Dedifferentiated amniotic fluid mesenchymal stem cell (primary cell): ENCODE measurements at regions not wholly inside any gene's neighbourhood (a gene's known extent, or its start where the extent isn't known, plus 50 kb on each side); places are given as distances from the start of the nearest gene placed in this dataset.
"Not testable (repeated sequence)": the region's sequence is repeated elsewhere in the genome, so short reads cannot be mapped to it uniquely, and the experiment has no call there.

Source experiments
- DNase-seq: peaks from one replicate; pipeline ENCODE4 v3.0.0-alpha.2; 2016; ENCODE audit errors: extremely low spot score

- no peak for DNase-seq
Observed at GRCh38 chr1:8228253-8228652, 89.7 kb upstream of the SLC45A1 start.

DNA sequence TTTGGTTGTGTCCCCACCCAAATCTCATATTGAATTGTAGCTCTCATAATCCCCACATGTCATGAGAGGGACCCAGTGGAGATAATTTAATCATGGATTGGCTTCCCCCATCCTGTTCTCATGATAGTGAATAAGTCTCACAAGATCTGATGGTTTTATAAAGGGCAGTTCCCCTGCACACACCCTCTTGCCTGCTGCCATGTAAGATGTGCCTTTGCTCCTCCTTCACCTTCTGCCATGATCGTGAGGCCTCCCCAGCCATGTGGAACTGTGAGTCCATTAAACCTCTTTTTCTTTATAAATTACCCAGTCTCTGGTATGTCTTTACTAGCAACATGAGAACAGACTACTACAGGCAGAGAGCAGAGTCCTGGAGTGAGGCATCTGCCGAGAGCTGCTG, 90.2 kb upstream of the SLC45A1 start:
- not testable (repeated sequence) for DNase-seq

GRCh38 chr1:8226747-8227146, 91.2 kb upstream of the SLC45A1 start:
- no peak for DNase-seq

DNA sequence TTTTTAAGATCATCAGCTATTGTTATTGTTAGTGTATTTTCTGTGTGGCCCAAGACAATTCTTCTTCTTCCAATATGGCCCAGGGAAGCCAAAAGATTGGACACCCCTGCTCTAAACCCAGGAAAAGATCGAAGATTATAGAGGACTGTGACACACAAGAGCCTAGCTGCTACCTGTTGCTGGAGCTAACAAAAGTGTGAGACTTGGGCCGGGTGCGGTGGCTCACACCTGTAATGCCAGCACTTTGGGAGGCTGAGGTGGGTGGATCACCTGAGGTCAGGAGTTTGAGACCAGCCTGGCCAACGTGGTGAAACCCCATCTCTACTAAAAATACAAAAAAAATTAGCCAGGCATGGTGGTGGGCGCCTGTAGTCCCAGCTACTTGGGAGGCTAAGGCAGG, 91.9 kb upstream of the SLC45A1 start:
- DNase-seq: not testable (repeated sequence)

- no peak for DNase-seq
Observed at GRCh38 chr1:8223526-8223925, 94.4 kb upstream of the SLC45A1 start.

DNA sequence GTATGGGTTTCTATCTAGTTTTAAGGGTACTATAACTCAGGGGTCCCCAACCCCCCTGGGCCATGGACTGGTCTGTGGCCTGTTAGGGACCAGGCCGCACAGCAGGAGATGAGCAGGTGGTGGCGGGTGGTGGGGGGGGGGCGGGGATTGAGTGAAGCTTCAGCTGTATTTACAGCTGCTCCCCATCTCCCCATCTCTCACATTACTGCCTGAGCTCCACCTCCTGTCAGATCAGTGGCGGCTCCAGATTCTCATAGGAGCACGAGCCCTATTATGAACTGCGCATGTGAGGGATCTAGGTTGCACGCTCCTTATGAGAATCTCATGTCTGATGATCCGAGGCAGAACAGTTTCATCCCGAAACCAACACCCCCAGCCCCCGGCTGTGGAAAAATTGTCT, 95.1 kb upstream of the SLC45A1 start:
- no peak for DNase-seq

DNA sequence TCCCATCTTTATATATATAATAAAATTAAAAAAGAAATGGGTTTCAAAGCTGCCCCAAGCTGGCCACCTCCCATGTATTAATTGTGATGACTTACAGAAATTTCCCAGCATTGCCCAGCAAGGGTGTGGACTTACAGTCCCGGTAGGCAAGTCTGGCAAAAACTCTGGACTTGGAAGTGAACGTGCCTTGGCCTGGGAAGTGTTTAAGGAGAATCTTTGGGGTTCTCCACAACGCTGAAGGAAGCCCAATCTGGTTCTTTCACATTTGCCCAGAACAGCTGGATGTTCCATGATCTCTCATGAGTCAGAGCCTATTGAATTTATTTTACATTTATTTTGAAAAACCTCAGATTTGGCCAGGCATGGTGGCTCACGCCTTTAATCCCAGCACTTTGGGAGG, 98.4 kb upstream of the SLC45A1 start:
- DNase-seq: no peak

- DNase-seq: no peak
Observed at GRCh38 chr1:8218351-8219092, 99.4 kb upstream of the SLC45A1 start.

- DNase-seq: no peak
Observed at GRCh38 chr1:8217809-8218208, 100.1 kb upstream of the SLC45A1 start.

- DNase-seq: no peak
Observed at GRCh38 chr1:8217011-8217711, 100.8 kb upstream of the SLC45A1 start.

GRCh38 chr1:8216005-8216404, 101.9 kb upstream of the SLC45A1 start:
- DNase-seq: no peak

DNA sequence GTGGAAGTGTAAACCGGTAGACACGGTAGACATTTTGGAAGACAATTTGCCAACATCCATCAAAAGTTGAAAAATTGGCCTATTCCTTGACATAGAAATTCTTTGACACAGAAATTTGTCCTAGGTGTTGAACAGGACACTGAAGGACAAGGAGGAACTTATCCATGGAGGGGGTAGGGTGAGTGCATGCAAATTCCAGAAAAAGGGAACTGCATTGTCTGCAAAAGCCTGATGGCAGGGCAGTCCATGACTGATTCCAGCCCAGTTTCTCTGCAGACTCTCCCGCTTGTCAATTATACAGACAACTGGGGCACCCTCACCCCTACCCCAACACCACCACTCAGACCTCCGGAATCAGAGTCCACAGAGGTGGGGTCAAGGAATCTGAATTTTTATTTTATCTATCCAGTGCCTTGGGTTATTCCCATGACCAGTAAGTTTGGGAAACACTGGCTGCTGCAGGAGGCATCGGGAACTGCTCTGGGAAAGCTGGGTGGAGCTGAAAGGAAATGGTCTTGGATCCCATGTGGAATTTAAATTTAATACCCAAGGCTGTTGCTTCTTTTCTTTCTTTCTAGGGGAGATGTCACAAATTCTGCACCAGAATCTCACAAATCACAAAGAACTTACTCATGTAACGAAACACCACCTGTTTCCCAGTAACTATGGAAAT, 103.3 kb upstream of the SLC45A1 start:
- DNase-seq: no peak

DNA sequence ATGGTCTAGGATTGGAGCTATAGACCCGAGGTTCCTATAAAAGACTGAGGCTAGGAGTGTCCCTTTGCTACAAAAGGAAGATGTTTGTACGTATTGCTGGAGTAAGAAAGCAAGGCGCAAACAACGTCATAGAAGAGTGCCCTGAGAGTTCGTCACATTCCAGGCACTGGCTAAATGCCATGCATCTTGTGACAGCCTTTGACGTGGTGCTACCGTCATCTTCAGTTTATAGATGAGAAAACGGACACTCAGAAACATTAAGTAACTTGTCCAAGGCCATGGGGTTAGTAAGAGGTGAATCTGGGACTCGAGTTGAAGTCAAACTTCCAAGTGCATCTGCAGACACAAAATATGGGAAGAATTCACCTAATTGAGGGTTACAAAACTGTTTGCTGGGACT, 104.2 kb upstream of the SLC45A1 start:
- DNase-seq: no peak

DNA sequence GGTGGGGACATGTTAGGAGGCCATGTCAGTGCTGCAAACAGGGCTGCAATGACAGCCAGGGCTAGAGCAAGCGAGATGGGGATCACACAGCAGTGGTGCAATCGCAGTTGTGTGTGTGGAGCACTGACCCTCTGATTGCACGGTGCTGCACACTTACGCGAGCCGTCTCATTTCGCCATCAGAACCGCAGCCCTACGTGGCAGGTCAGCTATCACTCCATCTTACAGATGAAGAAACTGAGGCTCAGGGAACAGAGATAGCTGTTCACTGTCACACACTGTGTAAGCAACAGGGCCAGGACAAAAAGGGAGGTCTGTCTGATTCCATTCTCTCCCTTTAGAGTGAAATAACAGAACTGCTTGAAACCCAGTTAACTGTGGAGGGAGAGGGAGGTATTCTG, 104.8 kb upstream of the SLC45A1 start:
- DNase-seq: no peak

GRCh38 chr1:8212580-8213031, 105.3 kb upstream of the SLC45A1 start:
- no peak for DNase-seq

- DNase-seq: peak; percentile 99
Observed at GRCh38 chr1:8211883-8212579, 105.9 kb upstream of the SLC45A1 start.

DNA sequence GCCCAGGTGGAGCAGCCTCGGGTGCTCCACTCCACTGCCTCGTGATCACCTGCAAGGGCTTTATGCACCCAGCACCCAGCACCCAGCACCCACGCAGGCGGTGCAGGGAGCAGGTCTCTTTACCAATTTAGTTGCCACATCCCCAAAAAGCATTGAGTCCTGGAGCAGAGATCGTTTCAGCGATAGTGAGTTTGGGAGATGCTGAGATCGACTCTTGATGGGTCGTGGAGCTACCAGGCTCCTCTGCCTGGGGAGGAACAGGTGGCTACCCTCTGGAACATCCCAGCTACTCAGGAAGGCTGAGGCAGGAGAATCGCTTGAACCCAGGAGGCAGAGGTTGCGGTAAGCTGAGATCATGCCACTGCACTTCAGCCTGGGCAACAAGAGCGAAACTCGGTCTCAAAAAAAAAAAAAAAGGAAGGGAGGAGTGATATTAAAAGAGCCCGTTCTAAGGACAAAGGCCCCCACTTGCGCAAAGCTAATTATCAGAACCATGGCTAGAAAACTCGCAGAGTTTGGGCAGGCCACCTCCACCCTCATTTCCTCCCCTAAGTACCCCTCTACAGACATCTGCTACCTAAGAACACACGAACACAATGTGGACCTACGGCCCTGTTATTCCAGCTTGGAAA, 106.5 kb upstream of the SLC45A1 start:
- DNase-seq: no peak

DNA sequence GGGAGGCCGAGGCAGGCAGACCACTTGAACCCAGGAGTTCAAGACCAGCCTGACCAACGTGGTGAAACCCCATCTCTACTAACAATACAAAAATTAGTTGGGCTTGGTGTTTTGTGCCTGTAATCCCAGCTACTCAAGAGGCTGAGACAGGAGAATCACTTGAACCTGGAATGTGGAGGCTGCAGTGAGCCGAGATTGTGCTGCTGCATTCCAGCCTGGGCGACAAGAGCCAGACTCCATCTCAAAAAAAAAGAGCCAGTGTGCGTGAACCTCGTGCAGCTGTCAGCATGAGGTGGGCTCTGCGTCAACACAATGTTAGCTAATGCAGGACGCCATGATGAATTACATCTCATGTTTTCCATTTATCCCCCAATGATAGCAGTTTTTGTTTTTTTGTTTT, 110.7 kb upstream of the SLC45A1 start:
- no peak for DNase-seq

DNA sequence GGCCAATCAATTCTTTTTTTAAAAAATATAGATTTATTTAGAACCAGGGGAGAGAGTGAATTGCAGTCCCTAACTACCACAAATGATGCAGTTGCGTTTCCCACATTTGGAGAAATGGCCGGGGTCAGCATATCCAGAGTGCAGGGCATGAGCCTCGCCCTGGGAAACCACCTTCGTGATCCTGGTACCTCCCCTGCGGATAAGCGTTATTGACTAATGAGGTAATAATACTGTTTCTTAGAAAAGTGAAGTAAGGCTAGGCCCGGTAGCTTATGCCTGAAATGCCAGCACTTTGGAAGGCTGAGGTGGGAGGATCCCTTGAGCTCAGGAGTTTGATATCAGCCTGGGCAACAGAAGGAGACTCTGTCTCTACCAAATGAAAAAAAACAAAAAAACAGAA, 111.5 kb upstream of the SLC45A1 start:
- no peak for DNase-seq

DNA sequence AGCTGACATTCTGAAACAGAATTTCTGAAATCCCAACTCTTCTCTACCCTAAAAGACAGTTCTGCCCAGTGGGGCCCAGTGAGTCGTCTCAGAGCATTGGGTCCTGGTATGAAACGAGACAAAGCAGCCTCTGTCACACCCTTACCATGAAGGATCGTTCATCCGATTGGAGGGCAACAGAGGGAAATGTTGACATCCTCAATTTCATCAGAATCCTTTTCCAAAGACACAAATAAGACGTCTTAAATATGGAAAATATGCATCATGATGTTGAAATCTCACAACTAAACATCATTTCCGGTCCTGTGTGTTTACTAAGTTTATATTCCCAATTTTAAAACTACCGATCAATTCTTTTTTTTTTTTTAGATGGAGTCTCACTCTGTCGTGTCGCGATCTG, 112.1 kb upstream of the SLC45A1 start:
- DNase-seq: no peak

- no peak for DNase-seq
Observed at GRCh38 chr1:8204826-8205225, 113.1 kb upstream of the SLC45A1 start.

- DNase-seq: no peak
Observed at GRCh38 chr1:8203551-8203950, 114.4 kb upstream of the SLC45A1 start.
